Dermis microvascular lymphatic vessel endothelial cell (primary cell): ENCODE measurements at regions not wholly inside any gene's neighbourhood (a gene's known extent, or its start where the extent isn't known, plus 50 kb on each side); places are given as distances from the start of the nearest gene placed in this dataset.
A peak's percentile ranks its signal among the peaks of the same experiment; 100 is the strongest.
"Not testable (repeated sequence)": the region's sequence is repeated elsewhere in the genome, so short reads cannot be mapped to it uniquely, and the experiment has no call there.

Experiments
- DNase-seq, 2 donors: peaks; one replicate each; pipeline versions ENCODE4 v3.0.0 to v3.0.0-alpha.2; 2010; ENCODE audit warnings: low read depth in 2 of 2

- no peak for DNase-seq
These were observed 321.8 kb upstream of the NCAM1 start for GRCh38 chr11:112639469-112639868.

GRCh38 chr11:112643416-112643815, 317.8 kb upstream of the NCAM1 start:
- no peak for DNase-seq

- DNase-seq, result no peak
These were observed 316.6 kb upstream of the NCAM1 start for GRCh38 chr11:112644410-112645131.

- DNase-seq, result no peak
These were observed 311.4 kb upstream of the NCAM1 start for GRCh38 chr11:112649856-112650255.

GRCh38 chr11:112650527-112650926, 310.7 kb upstream of the NCAM1 start:
- DNase-seq, result no peak

- DNase-seq, result no peak
These were observed 309.8 kb upstream of the NCAM1 start for GRCh38 chr11:112651386-112651785.

- no peak for DNase-seq
These were observed 308.3 kb upstream of the NCAM1 start for GRCh38 chr11:112652786-112653390.

- peak; percentile 5 to 28 for DNase-seq
These were observed 305.8 kb upstream of the NCAM1 start for GRCh38 chr11:112655371-112655770.

- DNase-seq, result no peak
These were observed 304.3 kb upstream of the NCAM1 start for GRCh38 chr11:112656772-112657428.

GRCh38 chr11:112658431-112658878, 302.8 kb upstream of the NCAM1 start:
- DNase-seq, result no peak

GRCh38 chr11:112661146-112661545, 300.1 kb upstream of the NCAM1 start:
- DNase-seq, result no peak

- DNase-seq, result no peak
These were observed 299.6 kb upstream of the NCAM1 start for GRCh38 chr11:112661571-112661970.

- DNase-seq, result no peak
These were observed 298.7 kb upstream of the NCAM1 start for GRCh38 chr11:112662554-112662953.

- DNase-seq, result no peak
These were observed 297.1 kb upstream of the NCAM1 start for GRCh38 chr11:112663947-112664634.

- DNase-seq, result no peak
These were observed 295.9 kb upstream of the NCAM1 start for GRCh38 chr11:112665291-112665690.

- DNase-seq, result no peak
These were observed 295.0 kb upstream of the NCAM1 start for GRCh38 chr11:112666253-112666652.

GRCh38 chr11:112670806-112671570, 290.2 kb upstream of the NCAM1 start:
- DNase-seq, result no peak

- not testable (repeated sequence) for DNase-seq
These were observed 287.8 kb upstream of the NCAM1 start for GRCh38 chr11:112673401-112673800.

GRCh38 chr11:112685111-112685510, 276.1 kb upstream of the NCAM1 start:
- DNase-seq, result no peak

- no peak for DNase-seq
These were observed 271.4 kb upstream of the NCAM1 start for GRCh38 chr11:112689851-112690250.

- DNase-seq, result no peak
These were observed 267.4 kb upstream of the NCAM1 start for GRCh38 chr11:112693781-112694180.
